ENCODE measurements at regions not wholly inside any gene's neighbourhood (a gene's known extent, or its start where the extent isn't known, plus 50 kb on each side); places are given as distances from the start of the nearest gene placed in this dataset.
"Not testable (repeated sequence)": the region's sequence is repeated elsewhere in the genome, so short reads cannot be mapped to it uniquely, and the experiment has no call there.

- Histone ChIP-seq H3K27ac (no peak overlapping the region), H3K9me3 (no peaks in the 10 kb centered on the region), H3K36me3 (no peaks in the 10 kb centered on the region), H3K4me1 (replicated peaks) (no peaks in the 10 kb centered on the region), H3K27me3 (replicated peaks; ENCODE audit: insufficient read depth) (no peaks in the 10 kb centered on the region), H3K4me3 (no peak overlapping the region)
- no peak for DNase-seq (ENCODE audit: low spot score)
- intact Hi-C loops (cut with DNase I) = no loop called here
- WGBS = 38% methylated on average over 2 of the region's 2 CpGs
- TF ChIP-seq CTCF (IDR thresholded peaks at IDR 0.05) (no peak), POLR2A (IDR thresholded peaks at IDR 0.05) (no peak)
Observed at GRCh38 chr3:75224412-75224811, 439.7 kb upstream of the FRG2C start.

- Histone ChIP-seq H3K27ac (no peak overlapping the region), H3K27me3 (replicated peaks; ENCODE audit: insufficient read depth) (no peaks in the 10 kb centered on the region), H3K4me1 (replicated peaks) (no peaks in the 10 kb centered on the region), H3K9me3 (no peaks in the 10 kb centered on the region), H3K36me3 (no peaks in the 10 kb centered on the region), H3K4me3 (no peak overlapping the region)
- DNase-seq (ENCODE audit: low spot score) = no peak
- intact Hi-C loops (cut with DNase I) = no loop called here
- 68% methylated on average over 1 of the region's 1 CpG for WGBS
- no peak for TF ChIP-seq POLR2AphosphoS5 (IDR thresholded peaks at IDR 0.05)
Observed at GRCh38 chr3:75232216-75232615, 431.9 kb upstream of the FRG2C start.

GRCh38 chr3:75235631-75236030 is 428.5 kb upstream of the FRG2C start:
- no peak for DNase-seq (ENCODE audit: low spot score)
- TF ChIP-seq POLR2A (IDR thresholded peaks at IDR 0.05) (no peak), CTCF (IDR thresholded peaks at IDR 0.05) (no peak), POLR2AphosphoS5 (IDR thresholded peaks at IDR 0.05) (no peak)
- 92% methylated on average over 4 of the region's 4 CpGs for WGBS
- no peaks in the 10 kb centered on the region for H3K4me1 ChIP-seq (replicated peaks)
- no peaks in the 10 kb centered on the region for H3K27me3 ChIP-seq (replicated peaks; ENCODE audit: insufficient read depth)
- H3K36me3 ChIP-seq = no peaks in the 10 kb centered on the region
- H3K27ac ChIP-seq = no peak overlapping the region
- intact Hi-C loops (cut with DNase I) = no loop called here
- H3K4me3 ChIP-seq = no peak overlapping the region
- no peaks in the 10 kb centered on the region for H3K9me3 ChIP-seq

- Histone ChIP-seq H3K27me3 (replicated peaks; ENCODE audit: insufficient read depth) (no peaks in the 10 kb centered on the region), H3K27ac (no peak overlapping the region), H3K4me1 (replicated peaks) (no peaks in the 10 kb centered on the region), H3K4me3 (no peak overlapping the region), H3K9me3 (no peaks in the 10 kb centered on the region), H3K36me3 (no peaks in the 10 kb centered on the region)
- TF ChIP-seq POLR2A (IDR thresholded peaks at IDR 0.05) (no peak), CTCF (IDR thresholded peaks at IDR 0.05) (no peak), POLR2AphosphoS5 (IDR thresholded peaks at IDR 0.05) (no peak)
- DNase-seq (ENCODE audit: low spot score) = no peak
- intact Hi-C loops (cut with DNase I) = no loop called here
- WGBS = 100% methylated on average over 1 of the region's 1 CpG
Observed at GRCh38 chr3:75237053-75237452, 427.1 kb upstream of the FRG2C start.

GRCh38 chr3:75237477-75237876 is 426.7 kb upstream of the FRG2C start:
- intact Hi-C loops (cut with DNase I) = no loop called here
- no peaks in the 10 kb centered on the region for H3K36me3 ChIP-seq
- 43% methylated on average over 3 of the region's 3 CpGs for WGBS
- no peak for TF ChIP-seq POLR2A (IDR thresholded peaks at IDR 0.05)
- no peak for TF ChIP-seq CTCF (IDR thresholded peaks at IDR 0.05)
- TF ChIP-seq POLR2AphosphoS5 (IDR thresholded peaks at IDR 0.05) = no peak
- no peak for DNase-seq (ENCODE audit: low spot score)
- no peaks in the 10 kb centered on the region for H3K4me1 ChIP-seq (replicated peaks)
- H3K27ac ChIP-seq = no peak overlapping the region
- no peak overlapping the region for H3K4me3 ChIP-seq
- no peaks in the 10 kb centered on the region for H3K27me3 ChIP-seq (replicated peaks; ENCODE audit: insufficient read depth)
- H3K9me3 ChIP-seq = no peaks in the 10 kb centered on the region

GRCh38 chr3:75241226-75241962 is 422.7 kb upstream of the FRG2C start:
- H3K9me3 ChIP-seq; H3K4me3 ChIP-seq; H3K27ac ChIP-seq; H3K36me3 ChIP-seq; intact Hi-C loops (cut with DNase I); H3K4me1 ChIP-seq (replicated peaks); DNase-seq (ENCODE audit: low spot score); H3K27me3 ChIP-seq (replicated peaks; ENCODE audit: insufficient read depth): not testable (repeated sequence)
- WGBS = 43% methylated on average over 5 of the region's 5 CpGs

All from prostate gland (tissue), 2 donors.